NCI-H146 treated with DMSO at 0.1 percent for 48 hours (cell line): ENCODE measurements at regions not wholly inside any gene's neighbourhood (a gene's known extent, or its start where the extent isn't known, plus 50 kb on each side); places are given as distances from the start of the nearest gene placed in this dataset.
"Not testable (repeated sequence)": the region's sequence is repeated elsewhere in the genome, so short reads cannot be mapped to it uniquely, and the experiment has no call there.

Experiments used
- DNase-seq: peaks from one replicate; lab custom pipeline; 2025; ENCODE audit not compliant: unreplicated experiment; lab: John Stamatoyannopoulos, UW

GRCh38 chr5:67657055-67657454 lies 460.5 kb upstream of the CD180 start:
- no peak for DNase-seq

- no peak for DNase-seq
These were observed 455.6 kb upstream of the CD180 start for GRCh38 chr5:67652201-67652600.

GRCh38 chr5:67651180-67651579 lies 454.6 kb upstream of the CD180 start:
- DNase-seq: no peak

DNA sequence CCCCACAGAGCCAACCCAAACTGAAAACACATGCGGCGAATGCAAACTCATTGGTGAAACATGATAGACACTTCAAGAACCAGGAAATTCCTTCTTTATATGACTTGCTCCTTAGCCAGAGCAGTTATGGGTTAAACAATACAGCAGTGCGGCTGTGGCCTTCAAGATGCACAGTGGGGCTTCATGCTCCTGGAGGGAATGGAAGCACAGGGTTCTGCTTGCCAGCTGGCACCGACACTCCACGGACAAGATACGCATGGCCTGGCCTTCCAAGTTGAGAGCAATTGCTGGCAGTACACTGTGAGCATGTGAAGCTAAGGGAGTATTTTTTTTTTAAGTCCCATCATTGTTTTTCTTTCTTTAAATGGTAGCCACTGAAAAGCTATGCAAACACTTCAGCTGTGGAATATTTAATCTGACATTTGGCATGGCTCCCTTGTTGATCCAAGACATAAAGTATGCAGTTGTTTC lies 451.6 kb upstream of the CD180 start:
- DNase-seq: no peak

- DNase-seq: no peak
These were observed 451.2 kb upstream of the CD180 start for GRCh38 chr5:67647772-67648171.

DNA sequence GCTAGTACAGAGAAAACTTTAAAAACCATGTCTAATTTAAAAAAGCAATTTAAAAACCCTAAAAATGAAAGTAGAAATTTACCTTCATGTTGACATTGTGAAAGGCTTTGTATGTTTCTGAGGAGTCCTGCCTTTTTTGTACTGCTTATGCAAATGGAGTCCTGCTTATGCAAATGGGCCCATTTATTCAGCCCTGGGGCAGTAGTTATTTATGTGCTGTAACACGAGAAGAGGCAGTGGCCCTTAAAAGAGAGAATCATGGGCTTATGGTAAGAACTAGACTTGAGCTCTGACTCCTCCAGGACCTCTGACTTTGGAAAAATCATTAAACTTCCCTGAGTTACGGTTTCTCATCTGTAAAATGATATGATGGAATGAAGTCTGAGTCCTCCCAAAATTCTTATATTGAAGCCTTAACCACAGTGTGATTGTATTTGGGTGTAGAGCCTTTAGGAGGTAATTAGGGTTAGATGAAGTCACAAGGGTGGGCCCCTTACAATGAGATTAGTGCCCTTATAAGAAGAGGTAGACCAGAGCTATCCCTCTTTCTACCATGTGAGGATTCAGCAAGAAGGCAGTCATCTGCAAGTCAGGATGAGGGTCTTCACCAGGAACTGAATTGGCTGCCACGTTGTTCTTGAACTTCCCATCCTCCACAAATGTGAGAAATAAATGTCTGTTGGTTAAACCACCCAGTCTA lies 447.8 kb upstream of the CD180 start:
- DNase-seq: no peak

DNA sequence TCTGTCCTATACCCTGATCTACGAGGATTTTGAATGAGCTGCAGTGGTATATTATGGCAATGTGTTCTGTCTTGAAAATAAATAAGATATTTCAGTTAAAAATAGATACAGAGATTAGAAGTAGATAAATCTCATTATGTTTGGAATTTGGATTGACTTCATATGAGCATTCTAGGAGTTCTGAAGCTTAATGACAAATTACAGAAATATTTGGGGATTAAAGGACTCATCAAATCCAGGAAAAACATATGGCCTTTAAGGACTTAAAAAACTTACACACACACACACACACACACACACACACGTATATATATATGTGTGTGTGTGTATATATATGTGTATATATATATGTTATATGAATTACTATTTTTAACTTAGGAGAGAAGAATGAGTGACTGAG lies 446.9 kb upstream of the CD180 start:
- no peak for DNase-seq

GRCh38 chr5:67639976-67640375 lies 443.4 kb upstream of the CD180 start:
- DNase-seq: no peak

GRCh38 chr5:67639313-67639712 lies 442.7 kb upstream of the CD180 start:
- DNase-seq: no peak

- DNase-seq: no peak
These were observed 440.4 kb upstream of the CD180 start for GRCh38 chr5:67636850-67637524.

DNA sequence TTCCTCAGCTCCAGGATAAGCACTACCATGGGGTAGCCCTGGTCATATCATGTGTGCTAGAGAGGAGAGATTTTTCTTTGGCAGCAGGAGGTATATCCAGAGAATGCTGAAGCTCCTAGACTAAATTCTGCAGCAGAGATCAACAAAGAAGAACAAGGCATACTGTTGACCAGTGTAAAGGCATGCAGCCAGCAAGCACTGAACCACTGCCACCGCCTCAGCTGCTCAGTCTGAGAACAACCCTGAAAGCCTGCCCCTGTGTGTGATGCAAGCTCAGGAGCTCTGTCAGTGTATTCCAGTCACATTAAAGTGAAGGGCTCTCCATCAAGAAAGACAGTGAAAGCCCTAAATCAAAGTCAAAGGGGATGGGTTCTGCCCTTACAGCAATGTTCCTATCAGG lies 439.5 kb upstream of the CD180 start:
- no peak for DNase-seq

GRCh38 chr5:67627079-67627478 lies 430.5 kb upstream of the CD180 start:
- not testable (repeated sequence) for DNase-seq

- no peak for DNase-seq
These were observed 426.5 kb upstream of the CD180 start for GRCh38 chr5:67623078-67623477.

DNA sequence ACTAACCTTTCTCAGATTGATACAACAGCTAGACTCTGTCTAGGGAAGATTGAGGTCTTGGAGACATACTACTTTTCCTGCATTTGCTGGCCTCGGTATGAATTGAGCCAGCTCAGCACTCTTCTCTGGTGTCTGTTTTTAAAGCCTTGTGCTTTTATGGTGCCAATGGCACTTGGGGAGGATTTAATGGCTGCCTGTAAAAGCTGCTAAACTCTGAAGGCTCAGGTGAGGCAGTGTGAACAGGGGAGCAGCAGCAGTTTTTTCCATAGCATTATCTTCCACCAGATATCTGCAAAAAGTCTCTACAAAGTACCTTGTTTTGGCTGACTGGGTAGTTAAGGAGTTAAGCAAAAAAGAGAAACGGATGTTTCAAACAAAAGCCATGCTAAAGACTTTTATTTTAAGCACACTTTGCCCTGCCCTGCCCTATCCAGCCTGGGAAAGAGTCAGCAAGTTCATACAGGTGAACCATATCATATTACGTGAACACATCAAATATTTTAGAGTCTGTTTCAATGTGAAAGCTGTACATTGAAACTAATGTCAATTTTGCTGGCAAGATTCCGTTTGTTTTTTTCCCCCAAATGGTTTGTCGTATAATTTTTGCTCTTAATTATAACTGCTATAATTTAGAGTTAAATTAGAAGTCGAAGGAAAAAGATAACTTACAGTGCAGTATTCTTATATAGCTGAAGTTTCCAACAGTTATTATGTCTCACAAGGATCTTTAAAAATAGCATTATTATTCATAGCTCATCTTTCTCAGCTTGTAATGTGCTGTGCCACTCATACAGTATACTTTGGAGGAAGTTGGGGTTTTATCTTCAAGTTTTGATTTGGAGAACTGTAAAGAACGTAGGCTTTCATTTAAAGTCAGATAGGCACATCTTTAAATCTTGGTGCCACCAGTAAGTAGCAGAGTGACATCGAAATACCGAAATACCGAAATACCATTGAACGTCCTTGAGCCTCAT lies 424.1 kb upstream of the CD180 start:
- DNase-seq: no peak

- no peak for DNase-seq
These were observed 423.0 kb upstream of the CD180 start for GRCh38 chr5:67619636-67620035.

DNA sequence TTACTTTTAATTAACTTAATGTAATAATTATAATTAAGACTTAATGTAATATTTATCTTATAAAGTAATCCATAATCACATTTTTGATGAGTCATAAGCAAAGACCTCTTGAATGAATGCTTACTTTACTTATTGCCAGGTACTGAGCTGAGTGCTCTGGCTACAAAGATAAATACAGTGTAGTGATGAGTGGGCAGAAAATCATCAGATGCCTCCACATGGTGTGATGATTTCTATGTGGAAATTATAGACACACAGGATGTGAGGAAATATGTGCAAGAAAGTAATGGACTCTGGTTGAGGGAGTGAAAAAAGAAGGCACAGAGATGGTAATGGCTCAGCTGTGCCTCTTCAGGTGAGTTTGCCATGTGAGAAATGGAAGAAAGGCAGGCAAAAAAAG lies 422.6 kb upstream of the CD180 start:
- DNase-seq: no peak

GRCh38 chr5:67617051-67617450 lies 420.5 kb upstream of the CD180 start:
- DNase-seq: no peak

DNA sequence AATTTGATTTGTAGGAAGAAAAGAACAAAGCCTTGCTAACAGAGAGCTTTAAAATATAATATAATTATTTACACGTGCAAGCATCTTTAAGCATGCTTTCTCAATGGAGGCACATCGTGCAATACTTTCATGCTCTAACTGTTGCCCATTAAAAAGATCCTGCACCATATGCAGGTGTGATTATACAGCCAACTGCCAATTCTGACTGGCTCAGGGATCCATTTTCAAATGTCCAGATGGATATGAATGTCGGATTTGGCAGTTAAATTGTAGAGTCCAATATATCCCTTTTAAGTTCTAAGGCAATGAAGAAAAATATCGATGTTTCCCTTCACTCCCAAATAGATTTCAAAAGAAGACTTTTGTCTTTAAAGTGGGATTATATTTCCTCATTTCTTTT lies 416.4 kb upstream of the CD180 start:
- DNase-seq: no peak

GRCh38 chr5:67610186-67610912 lies 413.8 kb upstream of the CD180 start:
- no peak for DNase-seq

DNA sequence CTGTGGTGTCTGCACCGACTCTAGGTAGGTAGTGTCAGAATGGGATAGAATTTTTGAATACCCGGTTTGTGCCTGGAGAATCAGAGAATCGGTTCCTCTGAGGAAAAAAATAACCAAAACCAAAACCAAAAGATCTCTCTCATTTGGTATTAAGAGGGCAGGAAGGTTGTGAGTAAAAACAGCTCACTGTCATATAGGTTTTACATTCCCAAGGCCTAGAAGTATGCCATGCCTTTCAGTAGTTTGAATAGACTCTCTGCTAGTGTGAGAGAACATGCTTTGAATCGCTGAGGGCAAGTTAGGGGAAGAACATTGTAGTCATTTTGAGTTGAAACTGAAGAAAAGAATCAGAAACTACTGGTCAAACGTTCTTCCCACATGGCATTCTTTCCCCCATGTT lies 411.4 kb upstream of the CD180 start:
- no peak for DNase-seq

- DNase-seq: no peak
These were observed 410.0 kb upstream of the CD180 start for GRCh38 chr5:67606586-67606947.
